ENCODE measurements at regions not wholly inside any gene's neighbourhood (a gene's known extent, or its start where the extent isn't known, plus 50 kb on each side); places are given as distances from the start of the nearest gene placed in this dataset.

- POLR2A ChIA-PET, result no interaction called here
- H3K27me3 Mint-ChIP-seq, result peaks cover 0 to 1% (median 0%) of the 10 kb centered on the region in 5 donors
- no peak overlapping the region for H3K4me3 Mint-ChIP-seq
- ATAC-seq (no peak), DNase-seq (no peak)
- no peak overlapping the region for H3K27ac Mint-ChIP-seq
- H3K9me3 Mint-ChIP-seq, result peaks cover 0 to 14% (median 2%) of the 10 kb centered on the region in 9 donors
- no peaks in the 10 kb centered on the region for H3K36me3 Mint-ChIP-seq
- no peaks in the 10 kb centered on the region for H3K4me1 Mint-ChIP-seq
Observed at GRCh38 chr7:86025807-86026206, 617.9 kb upstream of the GRM3 start.

DNA sequence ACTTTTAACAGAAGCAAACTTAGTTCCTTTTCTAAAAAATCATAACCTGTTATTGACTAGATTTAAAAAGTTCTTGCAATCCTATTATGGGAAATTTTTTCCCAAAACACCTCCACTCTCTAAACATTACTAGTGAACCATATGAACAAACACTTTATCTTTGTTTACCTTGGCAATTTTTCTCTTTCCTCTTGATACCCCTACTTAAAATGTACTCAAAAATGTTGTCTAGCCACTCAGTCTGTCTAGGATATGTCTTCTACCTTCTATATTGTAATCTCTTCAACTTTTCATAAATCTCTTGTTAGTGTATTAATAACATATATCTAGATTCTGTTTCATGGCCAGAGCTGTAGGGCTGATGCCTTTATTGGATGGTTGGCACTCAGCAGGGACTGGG, 630.0 kb upstream of the GRM3 start:
- no peak for DNase-seq
- no peak overlapping the region for H3K27ac Mint-ChIP-seq
- H3K27me3 Mint-ChIP-seq, result no peaks in the 10 kb centered on the region
- peaks cover 0 to 6% (median 0%) of the 10 kb centered on the region in 9 donors for H3K9me3 Mint-ChIP-seq
- POLR2A ChIA-PET, result no interaction called here
- H3K4me3 Mint-ChIP-seq, result no peak overlapping the region
- no peaks in the 10 kb centered on the region for H3K4me1 Mint-ChIP-seq
- H3K36me3 Mint-ChIP-seq, result peaks cover 0 to 6% (median 0%) of the 10 kb centered on the region in 3 donors
- no peak for ATAC-seq

- Mint-ChIP-seq H3K9me3 (peaks cover 0 to 6% (median 0%) of the 10 kb centered on the region in 9 donors), H3K36me3 (peaks cover 0 to 6% (median 0%) of the 10 kb centered on the region in 3 donors), H3K4me3 (no peak overlapping the region), H3K4me1 (no peaks in the 10 kb centered on the region), H3K27me3 (no peaks in the 10 kb centered on the region), H3K27ac (no peak overlapping the region)
- DNase-seq (no peak), ATAC-seq (no peak)
- POLR2A ChIA-PET, result no interaction called here
Observed at GRCh38 chr7:86012971-86013370, 630.7 kb upstream of the GRM3 start.

GRCh38 chr7:86008898-86009297, 634.8 kb upstream of the GRM3 start:
- ATAC-seq (no peak), DNase-seq (no peak)
- POLR2A ChIA-PET, result no interaction called here
- Mint-ChIP-seq H3K27ac (no peak overlapping the region), H3K4me3 (no peak overlapping the region), H3K36me3 (no peaks in the 10 kb centered on the region), H3K4me1 (no peaks in the 10 kb centered on the region), H3K9me3 (peaks cover 0 to 20% (median 3%) of the 10 kb centered on the region in 9 donors), H3K27me3 (no peaks in the 10 kb centered on the region)

DNA sequence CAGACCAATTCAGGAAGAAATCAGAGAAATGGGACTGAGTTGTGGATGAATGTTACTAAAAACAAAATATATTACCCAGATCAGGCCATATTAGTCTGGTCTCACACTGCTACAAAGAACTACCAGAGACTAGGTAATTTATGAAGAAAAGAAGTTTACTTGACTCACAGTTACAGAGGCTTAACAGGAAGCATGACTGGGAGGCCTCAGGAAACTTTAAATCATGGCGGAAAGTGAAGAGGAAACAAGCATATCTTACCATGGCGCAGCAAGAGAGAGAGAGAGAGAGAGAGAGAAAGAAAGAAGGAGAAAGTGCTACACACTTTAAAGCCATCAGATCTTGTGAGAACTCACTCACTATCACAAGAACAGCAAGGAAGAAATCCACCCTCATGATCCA, 636.8 kb upstream of the GRM3 start:
- POLR2A ChIA-PET, result no interaction called here
- peaks cover 0 to 33% (median 15%) of the 10 kb centered on the region in 9 donors for H3K9me3 Mint-ChIP-seq
- no peaks in the 10 kb centered on the region for H3K4me1 Mint-ChIP-seq

GRCh38 chr7:86002858-86003257, 640.9 kb upstream of the GRM3 start:
- POLR2A ChIA-PET, result no interaction called here
- no peak overlapping the region for H3K4me3 Mint-ChIP-seq
- peaks cover 0 to 61% (median 26%) of the 10 kb centered on the region in 9 donors for H3K9me3 Mint-ChIP-seq
- no peak overlapping the region for H3K27ac Mint-ChIP-seq
- peaks cover 0 to 15% (median 0%) of the 10 kb centered on the region in 3 donors for H3K36me3 Mint-ChIP-seq
- H3K4me1 Mint-ChIP-seq, result no peaks in the 10 kb centered on the region
- ATAC-seq, result no peak
- no peaks in the 10 kb centered on the region for H3K27me3 Mint-ChIP-seq
- DNase-seq, result no peak

More for the DNA sequence above, 636.8 kb upstream of the GRM3 start:
- ATAC-seq, result no peak
- H3K36me3 Mint-ChIP-seq, result peaks cover 0 to 6% (median 0%) of the 10 kb centered on the region in 3 donors
- no peak overlapping the region for H3K4me3 Mint-ChIP-seq
- H3K27ac Mint-ChIP-seq, result no peak overlapping the region
- no peak for DNase-seq
- H3K27me3 Mint-ChIP-seq, result no peaks in the 10 kb centered on the region

DNA sequence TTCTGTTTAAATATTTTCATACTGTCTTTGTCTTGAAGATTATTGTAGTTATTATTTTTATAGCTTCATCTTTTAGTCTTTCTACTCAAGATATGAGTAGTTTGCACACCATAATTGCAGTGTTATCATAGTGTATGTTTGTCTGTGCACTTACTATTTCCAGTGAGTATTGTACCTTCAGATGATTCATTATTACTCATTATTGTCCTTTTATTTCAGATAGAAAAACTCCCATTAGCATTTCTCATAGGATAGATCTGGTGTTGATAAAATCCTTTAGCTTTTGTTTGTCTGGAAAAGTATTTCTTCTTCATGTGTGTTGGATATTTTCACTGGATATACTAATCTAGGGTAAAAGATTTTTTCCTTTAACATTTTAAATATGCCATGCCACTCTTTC, 646.2 kb upstream of the GRM3 start:
- Mint-ChIP-seq H3K27me3 (no peaks in the 10 kb centered on the region), H3K4me3 (no peak overlapping the region), H3K9me3 (peaks cover 10 to 57% (median 26%) of the 10 kb centered on the region in 9 donors), H3K4me1 (no peaks in the 10 kb centered on the region), H3K27ac (no peak overlapping the region), H3K36me3 (peaks cover 0 to 14% (median 0%) of the 10 kb centered on the region in 3 donors)
- POLR2A ChIA-PET, result no interaction called here
- no peak for DNase-seq
- ATAC-seq, result no peak

GRCh38 chr7:85995101-85995500, 648.6 kb upstream of the GRM3 start:
- ATAC-seq, result no peak

GRCh38 chr7:85980740-85981139, 663.0 kb upstream of the GRM3 start:
- ATAC-seq (no peak), DNase-seq (no peak)
- H3K9me3 Mint-ChIP-seq, result peaks cover 0 to 24% (median 5%) of the 10 kb centered on the region in 9 donors
- H3K27me3 Mint-ChIP-seq, result no peaks in the 10 kb centered on the region
- no peak overlapping the region for H3K4me3 Mint-ChIP-seq
- POLR2A ChIA-PET, result no interaction called here
- no peaks in the 10 kb centered on the region for H3K4me1 Mint-ChIP-seq
- no peak overlapping the region for H3K27ac Mint-ChIP-seq
- H3K36me3 Mint-ChIP-seq, result no peaks in the 10 kb centered on the region

More at GRCh38 chr7:85995101-85995500, 648.6 kb upstream of the GRM3 start:
- Mint-ChIP-seq H3K27me3 (no peaks in the 10 kb centered on the region), H3K9me3 (peaks cover 8 to 47% (median 13%) of the 10 kb centered on the region in 9 donors), H3K27ac (no peak overlapping the region), H3K4me3 (no peak overlapping the region), H3K4me1 (no peaks in the 10 kb centered on the region), H3K36me3 (peaks cover 0 to 9% (median 0%) of the 10 kb centered on the region in 3 donors)
- DNase-seq, result no peak
- POLR2A ChIA-PET, result no interaction called here

DNA sequence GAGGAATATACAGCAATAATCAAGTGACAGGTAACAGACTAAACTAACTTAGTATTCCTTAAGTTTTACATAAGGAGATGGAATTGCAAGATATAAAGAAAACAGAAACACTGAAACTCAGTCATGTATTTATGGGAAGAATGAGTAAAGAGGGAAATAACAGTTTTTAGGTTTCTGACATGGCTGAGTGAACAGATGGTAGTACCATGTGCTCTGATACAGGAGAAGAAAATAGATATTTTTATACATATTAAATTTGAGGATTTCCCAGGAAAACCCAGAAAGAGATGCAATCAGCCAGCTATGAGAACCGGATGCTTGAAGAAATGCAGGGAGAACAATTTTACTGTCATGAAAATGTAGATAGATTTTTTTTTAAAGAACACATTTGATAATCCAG, 669.5 kb upstream of the GRM3 start:
- ATAC-seq, result no peak
- Mint-ChIP-seq H3K9me3 (peaks cover 0 to 22% (median 7%) of the 10 kb centered on the region in 9 donors), H3K4me3 (no peak overlapping the region), H3K36me3 (no peaks in the 10 kb centered on the region), H3K27ac (no peak overlapping the region), H3K4me1 (no peaks in the 10 kb centered on the region), H3K27me3 (no peaks in the 10 kb centered on the region)
- no peak for DNase-seq
- POLR2A ChIA-PET, result no interaction called here

DNA sequence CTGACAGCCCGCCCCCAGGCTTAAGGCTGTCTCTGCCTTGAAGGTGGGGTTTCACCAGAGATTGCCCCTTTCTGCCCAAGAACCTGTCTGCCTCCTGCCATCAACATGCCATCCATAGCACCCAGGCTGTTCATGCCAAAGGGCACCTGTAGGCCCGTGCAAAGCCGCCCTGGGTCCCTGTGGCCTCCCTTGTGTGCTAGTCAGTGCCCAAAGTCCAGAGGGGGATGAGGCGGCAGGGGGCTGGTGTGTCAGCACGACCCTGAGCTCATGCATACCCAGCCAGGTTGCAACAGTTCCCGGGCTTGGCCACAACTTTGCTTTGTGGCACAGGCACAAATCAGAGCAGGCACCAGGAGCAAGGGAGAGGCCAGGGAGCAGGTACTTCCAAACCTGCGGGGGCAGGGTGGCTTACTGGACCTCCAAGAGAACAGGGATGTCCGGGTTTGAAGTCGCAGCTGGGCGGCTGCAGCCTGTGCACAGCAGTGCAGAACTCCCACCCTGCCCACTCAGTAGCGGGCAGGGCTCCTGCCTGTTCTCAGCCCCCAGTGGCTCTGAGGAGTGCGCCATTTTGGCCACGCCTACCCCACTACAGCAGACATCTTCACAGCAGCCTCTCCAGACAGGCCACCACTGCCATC, 671.1 kb upstream of the GRM3 start:
- H3K36me3 Mint-ChIP-seq, result no peaks in the 10 kb centered on the region
- peaks cover 0 to 23% (median 7%) of the 10 kb centered on the region in 9 donors for H3K9me3 Mint-ChIP-seq
- no peak overlapping the region for H3K4me3 Mint-ChIP-seq
- H3K4me1 Mint-ChIP-seq, result no peaks in the 10 kb centered on the region
- no peak overlapping the region for H3K27ac Mint-ChIP-seq
- ATAC-seq (peak in 1 of 2 donors; percentile 18), DNase-seq (no peak)
- H3K27me3 Mint-ChIP-seq, result no peaks in the 10 kb centered on the region
- POLR2A ChIA-PET, result no interaction called here

GRCh38 chr7:85954961-85955360, 688.7 kb upstream of the GRM3 start:
- Mint-ChIP-seq H3K4me3 (no peak overlapping the region), H3K9me3 (peaks cover 3 to 16% (median 9%) of the 10 kb centered on the region in 9 donors), H3K27me3 (no peaks in the 10 kb centered on the region), H3K36me3 (no peaks in the 10 kb centered on the region), H3K27ac (no peak overlapping the region), H3K4me1 (no peaks in the 10 kb centered on the region)
- no peak for DNase-seq
- ATAC-seq, result no peak
- POLR2A ChIA-PET, result no interaction called here

DNA sequence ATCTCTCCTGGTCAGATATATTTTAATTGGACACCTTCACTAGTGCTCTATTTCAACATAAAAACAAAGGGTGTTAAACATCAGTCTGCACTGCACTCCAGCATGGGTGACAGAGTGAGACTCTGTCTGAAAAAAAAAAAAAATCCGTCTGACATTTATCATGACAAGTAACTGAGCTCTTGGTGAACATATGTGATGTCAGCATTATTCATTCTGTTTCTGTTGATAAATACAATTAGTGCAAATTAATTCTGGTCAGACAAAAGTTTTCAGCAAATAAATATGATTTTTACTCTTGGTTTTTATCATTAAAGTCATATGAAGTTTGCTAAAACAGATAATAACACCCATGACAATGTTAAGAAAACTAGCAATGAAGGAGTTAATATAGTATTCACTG, 692.8 kb upstream of the GRM3 start:
- H3K36me3 Mint-ChIP-seq, result peaks cover 0 to 11% (median 0%) of the 10 kb centered on the region in 3 donors
- no peaks in the 10 kb centered on the region for H3K4me1 Mint-ChIP-seq
- ATAC-seq, result no peak
- peaks cover 8 to 38% (median 23%) of the 10 kb centered on the region in 9 donors for H3K9me3 Mint-ChIP-seq
- H3K27me3 Mint-ChIP-seq, result no peaks in the 10 kb centered on the region
- no peak for DNase-seq
- no peak overlapping the region for H3K4me3 Mint-ChIP-seq
- H3K27ac Mint-ChIP-seq, result no peak overlapping the region
- POLR2A ChIA-PET, result no interaction called here

GRCh38 chr7:85950418-85950817, 693.3 kb upstream of the GRM3 start:
- no peaks in the 10 kb centered on the region for H3K4me1 Mint-ChIP-seq
- H3K27me3 Mint-ChIP-seq, result no peaks in the 10 kb centered on the region
- H3K4me3 Mint-ChIP-seq, result no peak overlapping the region
- H3K9me3 Mint-ChIP-seq, result peaks cover 8 to 39% (median 23%) of the 10 kb centered on the region in 9 donors
- H3K36me3 Mint-ChIP-seq, result peaks cover 0 to 11% (median 0%) of the 10 kb centered on the region in 3 donors
- ATAC-seq (no peak), DNase-seq (no peak)
- POLR2A ChIA-PET, result no interaction called here
- no peak overlapping the region for H3K27ac Mint-ChIP-seq
